ENCODE measurements at regions not wholly inside any gene's neighbourhood (a gene's known extent, or its start where the extent isn't known, plus 50 kb on each side); places are given as distances from the start of the nearest gene placed in this dataset.

DNA sequence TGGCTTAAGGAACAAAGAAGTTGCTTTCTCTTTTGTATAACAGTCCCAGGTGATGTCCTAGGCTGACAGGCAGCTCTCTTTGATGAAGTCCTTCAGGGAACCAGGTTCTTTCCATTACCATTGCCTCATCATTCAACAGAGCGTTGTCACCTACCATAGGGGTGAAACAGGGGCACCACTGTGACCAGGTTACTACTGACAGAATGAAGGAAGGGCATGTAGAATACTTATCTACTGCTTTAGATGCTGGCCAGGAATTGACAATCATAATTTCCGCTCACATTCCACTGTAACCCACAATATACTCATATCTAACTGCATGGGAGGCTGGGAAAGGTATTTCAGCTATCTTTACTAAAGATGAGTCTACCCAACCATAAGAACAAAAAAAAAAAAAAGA is 148.0 kb upstream of the FNDC3A start:
- TF ChIP-seq RCOR1 (IDR thresholded peaks at IDR 0.05; ENCODE audit: borderline replicate concordance in 1 of 2, low read depth in 2 of 2, low read length in 2 of 2): no peak
- TF ChIP-seq, protein P1, sequence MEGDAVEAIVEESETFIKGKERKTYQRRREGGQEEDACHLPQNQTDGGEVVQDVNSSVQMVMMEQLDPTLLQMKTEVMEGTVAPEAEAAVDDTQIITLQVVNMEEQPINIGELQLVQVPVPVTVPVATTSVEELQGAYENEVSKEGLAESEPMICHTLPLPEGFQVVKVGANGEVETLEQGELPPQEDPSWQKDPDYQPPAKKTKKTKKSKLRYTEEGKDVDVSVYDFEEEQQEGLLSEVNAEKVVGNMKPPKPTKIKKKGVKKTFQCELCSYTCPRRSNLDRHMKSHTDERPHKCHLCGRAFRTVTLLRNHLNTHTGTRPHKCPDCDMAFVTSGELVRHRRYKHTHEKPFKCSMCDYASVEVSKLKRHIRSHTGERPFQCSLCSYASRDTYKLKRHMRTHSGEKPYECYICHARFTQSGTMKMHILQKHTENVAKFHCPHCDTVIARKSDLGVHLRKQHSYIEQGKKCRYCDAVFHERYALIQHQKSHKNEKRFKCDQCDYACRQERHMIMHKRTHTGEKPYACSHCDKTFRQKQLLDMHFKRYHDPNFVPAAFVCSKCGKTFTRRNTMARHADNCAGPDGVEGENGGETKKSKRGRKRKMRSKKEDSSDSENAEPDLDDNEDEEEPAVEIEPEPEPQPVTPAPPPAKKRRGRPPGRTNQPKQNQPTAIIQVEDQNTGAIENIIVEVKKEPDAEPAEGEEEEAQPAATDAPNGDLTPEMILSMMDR (IDR thresholded peaks at IDR 0.05 in 2 of 3, conservative IDR thresholded peaks at IDR 0.05 in 1 of 3; ENCODE audit: insufficient read depth in 2 of 3, low read depth in 1 of 3, low read length in 3 of 3): no peak
- TF ChIP-seq SAP30 (IDR thresholded peaks at IDR 0.05; ENCODE audit: borderline replicate concordance, insufficient read depth, low read depth, low read length, poor library complexity, severe bottlenecking): no peak
- no peak for TF ChIP-seq NR2C1 (IDR thresholded peaks at IDR 0.05)
- no peak for TF ChIP-seq NR2C1 (tag; IDR thresholded peaks at IDR 0.05)
- TF ChIP-seq ZNF76 (CRISPR knock-in tag; IDR thresholded peaks at IDR 0.05; ENCODE audit: borderline replicate concordance): no peak

Data from K562 (cell line).